HG03575 (cell line): ENCODE measurements at regions not wholly inside any gene's neighbourhood (a gene's known extent, or its start where the extent isn't known, plus 50 kb on each side); places are given as distances from the start of the nearest gene placed in this dataset.

ENCODE experiments used
- ATAC-seq: cut with Tn5 transposase; IDR thresholded peaks from one replicate; pipeline ENCODE4 v1.9.1; 2021; ENCODE audit not compliant: unreplicated experiment, insufficient number of reproducible peaks, low FRiP score; ENCODE audit errors: extremely low read depth

DNA sequence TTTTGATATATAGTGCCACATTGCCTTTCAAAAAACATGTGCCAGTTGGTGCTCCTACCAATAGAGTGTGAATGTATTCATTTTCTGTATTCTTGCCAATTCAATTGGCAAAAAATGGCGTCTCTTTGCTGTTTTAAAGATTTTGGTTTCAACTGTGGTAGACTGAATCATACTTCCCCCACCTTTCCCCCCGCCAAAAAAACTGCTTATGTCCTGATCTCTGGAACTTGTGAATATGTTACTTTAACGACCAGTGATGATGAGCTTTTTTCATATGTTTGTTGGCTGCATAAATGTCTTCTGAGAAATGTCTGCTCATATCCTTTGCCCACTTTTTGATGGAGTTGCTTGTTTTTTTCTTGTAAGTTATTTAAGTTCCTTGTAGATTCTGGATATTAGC lies 325.1 kb upstream of the KCNJ16 start:
- no peak for ATAC-seq

DNA sequence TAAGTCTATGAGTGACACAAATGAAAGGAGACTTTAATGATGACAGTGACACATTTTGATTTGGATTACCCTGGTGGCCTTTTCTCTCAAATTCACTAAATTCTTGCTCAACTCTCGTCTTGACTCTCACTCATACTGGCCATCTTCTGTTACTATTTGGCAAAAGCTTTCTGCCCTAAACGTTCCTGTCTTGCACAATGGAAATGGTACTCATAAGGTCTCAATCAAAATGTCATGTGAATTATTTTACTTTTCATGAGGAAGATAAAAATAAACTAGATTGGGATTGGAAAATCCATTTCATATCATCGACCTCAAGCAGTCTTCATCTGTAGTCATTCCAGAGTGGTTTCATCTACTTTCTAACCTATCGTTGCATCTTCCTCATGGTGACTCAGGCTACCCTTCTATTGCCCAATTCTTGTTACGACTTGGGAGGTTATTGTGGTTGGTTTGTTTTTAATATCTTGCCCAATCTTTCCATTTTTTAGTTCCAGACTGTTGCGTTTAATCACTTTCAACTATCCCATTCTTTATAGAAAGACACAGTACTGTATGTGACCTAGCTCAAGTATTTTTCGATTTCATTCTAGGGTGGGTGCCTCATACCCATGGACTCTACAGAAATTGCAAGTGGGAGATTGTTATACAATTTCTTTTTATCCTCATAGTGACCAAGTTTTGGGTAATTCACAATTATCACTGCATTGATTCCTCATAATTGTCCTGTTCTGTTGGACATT lies 317.2 kb upstream of the KCNJ16 start:
- ATAC-seq: no peak

DNA sequence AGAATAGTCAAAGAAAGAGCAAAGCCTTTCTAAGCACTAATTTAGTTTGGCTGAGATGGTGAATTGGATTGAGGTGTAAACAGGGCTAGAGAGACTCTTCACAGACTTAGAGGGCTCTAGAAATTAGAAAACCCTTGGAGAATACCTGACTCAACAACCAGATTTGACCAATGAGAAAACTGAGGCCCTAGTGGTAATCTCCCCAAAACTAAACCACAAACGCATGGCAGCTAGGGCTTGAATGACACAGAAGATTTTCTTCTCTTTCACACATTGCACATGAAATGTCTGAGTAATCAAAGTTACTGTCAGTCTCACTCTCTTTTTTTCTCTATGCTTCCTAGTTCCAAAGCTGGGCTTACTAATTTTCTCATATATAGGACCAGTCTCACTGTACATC lies 314.5 kb upstream of the KCNJ16 start:
- no peak for ATAC-seq

DNA sequence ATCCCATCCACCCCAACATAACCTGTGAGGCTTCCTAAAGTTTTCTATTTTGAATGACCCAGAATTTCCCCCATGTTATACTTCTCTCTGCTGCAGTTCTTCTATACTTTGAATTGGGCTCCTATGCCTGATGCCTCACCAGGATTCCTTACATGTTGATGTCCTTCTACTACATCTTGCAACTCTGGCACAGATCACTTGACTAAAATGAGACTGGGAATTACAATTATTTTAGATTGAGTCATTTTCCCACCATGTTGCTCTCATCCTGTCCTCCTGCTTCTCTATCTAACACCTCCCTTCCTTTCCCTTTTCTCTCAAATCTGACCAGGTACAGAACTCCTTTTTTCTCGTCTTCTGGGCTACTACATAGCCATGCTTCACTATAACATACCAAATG lies 314.0 kb upstream of the KCNJ16 start:
- no peak for ATAC-seq

DNA sequence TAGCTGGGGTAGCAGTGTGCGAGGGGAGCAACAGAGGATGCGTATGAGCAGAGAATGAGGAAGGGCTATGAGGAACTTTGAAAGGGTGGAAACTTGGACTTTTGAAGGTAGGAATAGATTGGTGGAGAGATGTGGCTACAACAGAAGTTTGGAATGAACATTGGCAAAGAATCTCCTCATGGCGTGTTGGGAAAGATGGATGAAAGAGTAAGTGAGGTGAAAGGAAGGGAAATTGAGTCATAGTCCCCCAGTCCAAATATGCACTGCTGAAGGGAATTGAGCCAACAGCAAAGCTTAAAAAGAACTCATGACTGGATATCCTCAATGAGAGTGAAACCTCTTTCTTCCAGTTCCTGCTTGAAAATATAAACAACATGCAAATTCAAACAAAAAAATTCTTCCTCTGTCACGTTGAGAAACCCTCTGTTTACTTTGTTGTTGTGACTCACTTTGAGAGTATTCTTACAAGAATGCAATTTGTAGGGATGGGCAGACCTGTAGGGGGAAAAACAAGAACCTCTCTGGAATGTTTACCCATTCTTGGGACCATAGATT lies 313.2 kb upstream of the KCNJ16 start:
- ATAC-seq: no peak

DNA sequence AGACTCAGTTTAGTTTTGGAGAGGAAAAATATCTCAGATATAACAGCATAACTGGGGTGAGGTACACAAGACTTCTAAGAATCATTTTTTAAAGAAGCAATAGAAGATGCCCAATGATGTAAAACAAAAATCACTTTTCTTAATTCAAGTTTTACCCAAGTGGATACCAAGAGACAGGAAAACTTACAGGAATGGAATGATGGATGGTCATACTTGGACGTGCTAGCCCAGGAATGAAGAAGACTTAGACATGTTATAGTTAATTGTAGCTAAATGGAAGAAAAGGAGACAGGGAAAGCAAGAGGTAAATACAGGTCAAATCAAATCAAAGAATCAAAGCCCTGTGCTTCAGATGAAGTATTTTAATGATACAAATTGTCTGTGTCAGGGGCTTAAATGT lies 312.7 kb upstream of the KCNJ16 start:
- no peak for ATAC-seq

DNA sequence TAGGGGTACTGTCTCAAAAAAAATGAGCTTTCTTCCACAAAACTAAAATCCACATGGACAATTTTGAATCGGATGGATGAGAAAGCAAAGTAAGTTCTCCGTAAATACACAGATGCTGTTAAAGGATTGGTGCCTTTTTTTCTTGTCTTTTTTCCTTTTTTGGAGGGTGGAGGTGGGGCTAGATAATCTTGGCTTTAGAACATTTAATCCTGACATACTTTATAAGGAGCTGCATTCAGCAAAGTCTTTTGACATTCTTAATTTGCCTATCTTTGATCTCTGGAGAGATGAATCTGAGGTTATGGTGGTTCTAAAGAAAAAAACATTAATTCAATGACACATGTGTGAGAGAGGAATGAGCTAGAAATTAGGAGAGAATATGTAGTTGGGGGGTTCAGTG lies 312.3 kb upstream of the KCNJ16 start:
- no peak for ATAC-seq

DNA sequence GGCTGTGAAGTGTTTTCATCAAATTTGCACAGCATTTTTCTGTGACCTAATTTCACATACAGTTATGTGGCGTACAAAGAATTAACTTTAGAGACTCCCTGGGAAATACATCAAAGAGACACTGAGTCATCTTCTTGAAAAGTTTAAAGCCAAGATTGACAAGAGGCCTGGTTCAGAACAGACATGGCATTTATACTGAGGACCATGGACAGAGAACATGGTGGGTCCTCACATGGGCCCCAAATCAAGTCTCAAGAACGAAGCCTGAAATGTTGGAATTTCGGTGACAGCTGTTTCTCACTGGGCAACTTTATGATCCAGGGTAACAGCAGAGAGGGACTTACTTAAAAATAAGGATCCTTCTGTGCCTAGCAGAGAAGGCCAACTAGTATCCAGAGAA lies 311.5 kb upstream of the KCNJ16 start:
- no peak for ATAC-seq

DNA sequence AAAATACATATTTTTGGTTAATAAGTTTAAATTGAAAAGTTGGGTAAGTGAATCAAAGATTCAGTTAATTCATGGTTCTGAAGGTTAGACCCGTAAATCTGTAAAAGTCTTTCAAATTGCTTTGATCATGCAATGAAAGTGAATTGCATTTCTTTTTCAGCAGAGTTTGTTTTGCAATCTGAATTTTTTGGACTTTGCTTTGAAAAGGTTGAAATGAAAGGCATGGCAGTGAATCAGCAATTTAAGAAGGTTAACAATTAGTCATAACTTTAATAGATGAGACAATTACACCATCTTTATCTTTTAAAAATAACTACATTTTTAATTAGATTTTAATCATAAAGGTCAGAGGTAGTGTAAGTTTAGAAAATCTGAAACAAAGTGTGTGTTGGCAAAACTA lies 310.9 kb upstream of the KCNJ16 start:
- ATAC-seq: no peak

DNA sequence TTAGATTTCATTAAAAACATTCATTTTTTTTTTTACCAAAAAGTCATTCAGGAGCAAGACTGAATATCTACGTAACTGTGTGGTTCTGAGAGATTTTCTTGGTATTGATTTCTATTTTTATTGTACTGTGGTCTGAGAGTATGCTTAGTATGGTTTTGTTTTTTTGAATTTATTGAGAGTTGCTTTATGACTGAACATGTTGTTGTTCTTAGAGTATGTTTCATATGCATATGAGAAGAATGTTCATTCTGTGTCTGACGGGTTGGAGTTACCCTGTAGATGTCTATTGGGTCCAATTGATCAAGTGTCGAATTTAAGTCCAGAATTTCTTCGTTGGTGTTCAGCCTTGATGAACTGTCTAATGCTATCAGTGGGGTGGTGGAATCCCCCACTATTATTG lies 306.0 kb upstream of the KCNJ16 start:
- ATAC-seq: no peak

DNA sequence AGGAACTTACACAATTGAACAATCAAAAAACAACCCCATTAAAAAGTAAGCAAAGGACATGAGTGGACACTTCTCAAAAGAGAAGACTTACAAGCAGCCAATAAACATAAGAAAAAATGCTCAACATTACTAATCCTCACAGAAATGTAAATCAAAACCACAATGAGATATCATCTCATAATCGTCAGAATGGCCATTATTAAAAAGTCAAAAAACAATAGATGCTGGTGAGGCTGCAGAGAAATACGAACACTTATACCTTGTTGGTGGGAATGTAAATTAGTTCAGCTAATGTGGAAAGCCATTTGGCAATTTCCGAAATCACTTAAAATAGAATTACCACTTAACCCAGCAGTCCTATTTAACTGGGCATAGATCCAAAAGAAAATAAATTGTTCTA lies 301.9 kb upstream of the KCNJ16 start:
- ATAC-seq: no peak

DNA sequence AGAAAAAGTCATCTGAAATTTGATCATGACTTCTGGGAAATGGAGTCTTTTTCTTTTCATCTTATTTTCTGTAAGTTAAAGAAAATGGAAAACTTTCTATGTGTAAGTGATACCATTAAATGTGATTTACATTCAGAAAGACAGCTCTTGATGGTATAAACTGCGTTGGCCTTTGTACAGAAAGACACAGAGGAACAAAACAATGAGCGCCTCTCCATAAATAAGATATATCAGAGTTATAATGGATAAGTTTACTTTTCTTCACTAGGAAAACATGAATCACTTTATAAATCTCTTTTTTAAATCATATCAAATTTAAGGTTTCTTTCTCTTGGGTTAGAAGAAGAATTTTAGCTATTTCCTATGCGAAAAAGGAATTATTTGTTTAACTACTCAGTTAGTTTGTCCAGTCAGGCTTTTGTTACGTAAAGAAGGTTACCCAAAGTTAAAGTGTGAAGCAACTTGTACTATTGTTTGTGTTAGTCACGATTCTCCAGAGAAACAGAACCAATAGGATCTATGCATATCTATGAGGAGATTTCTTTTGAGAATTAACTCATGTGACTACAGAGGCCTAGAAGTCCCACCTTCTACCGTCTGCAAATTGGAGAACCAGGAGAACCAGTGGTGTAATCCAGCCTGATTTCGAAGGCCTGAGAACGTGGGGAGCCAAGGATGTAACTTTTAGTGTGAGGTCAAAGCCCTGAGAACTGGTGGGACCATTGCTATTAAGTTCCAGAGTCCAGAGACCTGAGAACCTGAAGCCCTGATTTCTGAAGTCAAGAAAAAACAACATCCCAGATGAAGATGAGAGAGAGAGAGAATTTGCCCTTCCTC lies 295.4 kb upstream of the KCNJ16 start:
- no peak for ATAC-seq

DNA sequence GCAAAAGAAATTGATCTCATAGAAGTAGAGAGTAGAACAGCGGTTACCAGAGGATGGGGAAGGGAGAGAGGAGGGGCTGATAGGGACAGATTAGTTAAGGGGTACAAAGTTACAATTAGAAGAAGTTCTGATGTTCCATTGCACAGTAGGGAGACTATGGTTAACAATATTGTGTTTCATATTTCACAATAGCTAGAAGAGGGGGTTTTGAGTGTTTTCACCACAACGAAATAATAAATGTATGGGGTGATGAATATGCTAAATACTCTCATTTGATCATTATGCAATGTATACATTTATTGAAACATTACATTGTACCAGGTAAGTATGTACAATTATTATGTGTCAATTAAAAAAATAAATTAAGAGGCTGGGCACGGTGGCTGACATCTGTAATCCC lies 291.2 kb upstream of the KCNJ16 start:
- ATAC-seq: no peak

DNA sequence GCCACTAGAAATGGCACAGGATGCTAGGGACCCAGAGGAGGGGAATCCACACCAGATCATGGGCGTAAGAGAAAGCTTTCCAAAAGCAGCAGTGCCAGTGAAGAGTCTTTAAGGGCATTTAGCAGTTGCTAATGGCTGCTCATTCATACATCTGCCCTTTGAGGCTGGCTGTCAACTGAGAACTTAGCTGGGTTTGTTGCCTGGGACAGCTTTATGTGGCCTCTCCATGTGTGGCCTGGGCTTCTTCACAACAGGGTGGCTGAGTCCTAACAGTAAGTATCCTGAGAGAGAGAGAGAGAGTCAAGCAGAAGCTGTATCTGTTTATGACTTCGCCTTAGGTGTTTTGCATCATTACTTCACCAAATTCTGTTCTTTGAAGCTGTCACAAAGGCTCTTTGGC lies 286.1 kb upstream of the KCNJ16 start:
- no peak for ATAC-seq

DNA sequence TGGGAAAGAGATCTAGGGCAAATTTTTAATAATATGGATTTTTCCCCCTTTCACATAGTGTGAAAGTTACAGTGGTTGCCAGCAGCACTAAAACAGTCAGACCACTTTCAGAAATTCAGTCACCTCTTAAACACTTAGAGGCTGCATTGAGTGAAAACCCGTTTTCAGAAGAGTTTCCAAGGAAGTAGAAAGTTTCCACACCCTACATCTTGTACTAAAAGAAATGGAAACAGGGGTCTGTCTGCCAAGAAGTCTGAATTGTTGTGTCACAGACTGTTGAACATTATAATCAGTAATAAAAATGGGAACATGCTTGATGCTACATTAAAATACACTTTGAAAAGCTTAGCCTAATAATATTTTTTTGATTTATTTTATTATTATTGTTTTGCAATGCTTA lies 278.9 kb upstream of the KCNJ16 start:
- ATAC-seq: no peak

DNA sequence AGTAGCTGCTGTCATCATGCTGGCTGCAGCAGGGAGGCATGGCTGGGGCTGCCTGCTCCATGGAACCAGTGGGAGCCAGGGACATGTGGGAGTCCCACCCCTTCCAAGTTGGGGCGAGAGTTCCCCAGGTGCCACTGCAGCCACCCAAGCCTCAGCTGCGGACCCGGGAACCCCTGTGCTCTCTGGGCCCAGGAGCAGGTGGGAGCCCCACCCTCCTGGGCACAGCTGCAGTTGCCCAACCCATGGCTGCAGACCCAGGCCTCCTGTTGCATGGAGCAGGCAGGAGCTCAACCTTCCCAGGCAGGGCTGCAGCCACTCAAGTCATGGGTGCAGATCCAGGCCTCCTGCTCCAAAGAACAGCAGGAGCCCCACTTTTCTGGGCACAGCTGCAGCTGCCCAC lies 274.2 kb upstream of the KCNJ16 start:
- ATAC-seq: no peak

DNA sequence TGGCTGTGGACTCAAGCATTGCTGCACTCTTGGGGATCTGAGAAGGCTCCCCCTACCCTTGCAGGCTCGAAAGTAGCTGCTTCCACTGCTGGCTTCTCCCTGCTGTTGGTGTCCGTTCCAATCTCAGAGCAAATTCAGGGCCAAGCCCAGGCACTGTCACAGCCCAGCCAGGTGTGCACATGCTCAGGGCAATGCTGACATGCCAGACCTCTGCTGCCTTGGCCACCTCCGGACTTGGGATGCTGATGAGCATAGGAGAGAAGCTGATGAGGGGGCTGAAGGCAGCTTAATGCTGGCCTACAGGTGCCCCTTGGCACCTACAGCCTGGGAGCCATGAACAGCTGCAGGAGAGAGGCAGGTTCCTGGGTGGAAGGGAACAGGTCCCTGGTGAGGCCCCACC lies 273.7 kb upstream of the KCNJ16 start:
- ATAC-seq: no peak

DNA sequence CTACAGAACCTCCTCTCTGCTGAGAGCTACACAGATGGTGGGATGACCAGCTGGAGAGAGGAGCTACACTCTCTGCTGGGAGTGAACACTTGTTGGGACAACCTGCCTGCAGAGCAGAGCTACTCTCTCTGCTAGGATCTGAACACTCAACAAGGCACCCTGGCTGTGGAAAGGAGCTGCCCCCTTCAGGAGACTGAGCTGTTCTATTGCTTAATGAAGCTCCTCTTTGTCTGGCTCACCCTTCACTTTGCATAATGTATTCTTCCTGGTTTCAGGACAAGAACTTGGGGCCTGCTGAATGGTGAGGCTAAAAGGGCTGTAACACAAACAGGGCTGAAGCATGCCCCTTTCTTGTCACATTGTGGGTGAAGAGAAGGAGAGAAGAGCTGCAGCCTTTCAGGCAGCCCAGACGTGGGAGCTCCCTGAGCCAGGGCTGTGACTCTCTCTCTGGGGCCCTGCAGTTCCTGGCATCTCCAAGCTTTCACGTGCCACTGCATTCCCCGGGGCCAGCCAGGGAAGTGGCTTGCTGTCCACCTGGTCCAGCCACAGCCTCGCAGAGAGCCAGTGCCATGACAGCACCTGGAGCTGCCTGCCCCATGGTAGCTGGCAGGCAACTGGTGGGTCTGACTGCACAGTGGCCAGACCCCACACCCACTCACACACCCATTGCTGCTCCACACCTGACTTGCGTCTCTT lies 272.8 kb upstream of the KCNJ16 start:
- ATAC-seq: no peak

DNA sequence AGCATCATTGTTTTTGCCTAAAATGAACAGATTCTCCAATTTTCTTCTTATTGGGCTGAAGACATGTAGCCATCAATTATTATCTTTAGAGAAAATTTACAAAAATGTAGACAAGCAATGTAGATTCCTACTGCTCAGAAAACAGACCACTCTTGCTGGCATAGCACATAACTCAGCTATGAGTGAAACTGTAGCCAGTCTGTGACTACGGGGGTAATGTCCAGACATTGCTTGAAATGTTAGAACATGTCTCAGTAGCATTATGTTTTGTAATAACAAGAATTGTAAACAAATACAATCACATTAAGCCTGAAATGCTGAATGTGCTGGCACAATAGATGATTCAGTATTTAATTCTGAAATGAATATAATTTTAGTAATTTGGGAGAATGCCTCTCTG lies 265.7 kb upstream of the KCNJ16 start:
- ATAC-seq: no peak
